A549 (cell line): ENCODE measurements at regions not wholly inside any gene's neighbourhood (a gene's known extent, or its start where the extent isn't known, plus 50 kb on each side); places are given as distances from the start of the nearest gene placed in this dataset.

Experiments
- RAD21 ChIP-seq, 2 experiments: fragments of >200 bp in 1 of 2; sonication (Bioruptor Twin) in 1 of 2; formaldehyde crosslinking in 1 of 2; IDR thresholded peaks in 1 of 2; conservative IDR thresholded peaks in 1 of 2; 2 replicates in 1 of 2; 3 replicates in 1 of 2; pipeline ENCODE4 v1.6.1; 2012 to 2018; ENCODE audit warnings: inconsistent platforms in 1 of 2
- ZNF302 ChIP-seq: fragments of 250-450 bp; sonication (Bioruptor Pico); IDR thresholded peaks from 2 replicates; pipeline ENCODE4 v1.9.0; 2021; ENCODE audit warnings: inconsistent platforms, mild to moderate bottlenecking, moderate library complexity
- TF ChIP-seq, protein P1 (sequence below): fragments of >200 bp; sonication (Bioruptor Twin); formaldehyde crosslinking; IDR thresholded peaks from 3 replicates; pipeline ENCODE4 v1.5.1; 2016

DNA sequence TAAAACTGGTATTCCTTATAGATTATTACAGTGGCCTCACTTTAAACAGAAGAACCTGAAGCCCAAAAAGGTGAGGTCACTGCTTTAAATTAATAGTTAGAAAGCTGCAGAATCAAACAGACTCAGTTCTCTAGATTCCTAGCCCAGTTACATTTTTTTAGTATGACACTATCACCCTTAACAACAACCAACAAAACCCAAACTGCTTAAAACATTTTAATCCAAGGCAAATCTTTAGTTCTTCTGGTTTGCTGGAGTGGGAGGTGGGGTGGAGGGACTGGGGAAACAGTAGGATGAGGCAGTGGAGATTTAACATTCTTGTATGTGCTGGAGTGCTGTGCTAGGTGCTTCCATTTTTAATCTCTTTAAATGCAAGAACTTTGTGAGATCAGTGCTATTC lies 631.6 kb upstream of the KCNMB2 start:
- TF ChIP-seq, protein P1, sequence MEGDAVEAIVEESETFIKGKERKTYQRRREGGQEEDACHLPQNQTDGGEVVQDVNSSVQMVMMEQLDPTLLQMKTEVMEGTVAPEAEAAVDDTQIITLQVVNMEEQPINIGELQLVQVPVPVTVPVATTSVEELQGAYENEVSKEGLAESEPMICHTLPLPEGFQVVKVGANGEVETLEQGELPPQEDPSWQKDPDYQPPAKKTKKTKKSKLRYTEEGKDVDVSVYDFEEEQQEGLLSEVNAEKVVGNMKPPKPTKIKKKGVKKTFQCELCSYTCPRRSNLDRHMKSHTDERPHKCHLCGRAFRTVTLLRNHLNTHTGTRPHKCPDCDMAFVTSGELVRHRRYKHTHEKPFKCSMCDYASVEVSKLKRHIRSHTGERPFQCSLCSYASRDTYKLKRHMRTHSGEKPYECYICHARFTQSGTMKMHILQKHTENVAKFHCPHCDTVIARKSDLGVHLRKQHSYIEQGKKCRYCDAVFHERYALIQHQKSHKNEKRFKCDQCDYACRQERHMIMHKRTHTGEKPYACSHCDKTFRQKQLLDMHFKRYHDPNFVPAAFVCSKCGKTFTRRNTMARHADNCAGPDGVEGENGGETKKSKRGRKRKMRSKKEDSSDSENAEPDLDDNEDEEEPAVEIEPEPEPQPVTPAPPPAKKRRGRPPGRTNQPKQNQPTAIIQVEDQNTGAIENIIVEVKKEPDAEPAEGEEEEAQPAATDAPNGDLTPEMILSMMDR: no peak
- TF ChIP-seq RAD21 (conservative IDR thresholded peaks at IDR 0.05 in 1 of 2, IDR thresholded peaks at IDR 0.05 in 1 of 2) (no peak), ZNF302 (no peak)
